Body of pancreas (tissue), 4 donors: ENCODE measurements at regions not wholly inside any gene's neighbourhood (a gene's known extent, or its start where the extent isn't known, plus 50 kb on each side); places are given as distances from the start of the nearest gene placed in this dataset.
"Not testable (repeated sequence)": the region's sequence is repeated elsewhere in the genome, so short reads cannot be mapped to it uniquely, and the experiment has no call there.

Experiments used
- CTCF ChIP-seq, 7 experiments: fragments of 450-650 bp in 4 of 7; fragments of 200-600 bp in 3 of 7; sonication (generic) in 3 of 7; IDR thresholded peaks; one replicate each; pipeline ENCODE4 v1.5.1; 2016 to 2019; ENCODE audit warnings: antibody characterized with exemption in 7 of 7
- POLR2A ChIP-seq, 3 donors: fragments of 450-650 bp; IDR thresholded peaks; one replicate each; pipeline ENCODE4 v1.6.1; 2016; ENCODE audit warnings: antibody characterized with exemption in 3 of 3, mild to moderate bottlenecking in 2 of 3

GRCh38 chr10:2024750-2025149 lies 287.4 kb upstream of the ADARB2 start:
- not testable (repeated sequence) for TF ChIP-seq CTCF, POLR2A (IDR thresholded peaks at IDR 0.05)
